Epithelial cell of proximal tubule (primary cell): ENCODE measurements at regions not wholly inside any gene's neighbourhood (a gene's known extent, or its start where the extent isn't known, plus 50 kb on each side); places are given as distances from the start of the nearest gene placed in this dataset.

Experiments
- DNase-seq: peaks from one replicate; pipeline ENCODE4 v3.0.0-alpha.2; 2011; ENCODE audit warnings: low read depth
- H3K4me3 ChIP-seq: 2 replicates; pipeline ENCODE4 v1.5.1; 2011; ENCODE audit warnings: low read depth, mild to moderate bottlenecking, low read length
- TF ChIP-seq, protein P1 (sequence below): conservative IDR thresholded peaks from 2 replicates; pipeline ENCODE4 v1.5.1; 2012; ENCODE audit warnings: low read depth, mild to moderate bottlenecking, low read length

DNA sequence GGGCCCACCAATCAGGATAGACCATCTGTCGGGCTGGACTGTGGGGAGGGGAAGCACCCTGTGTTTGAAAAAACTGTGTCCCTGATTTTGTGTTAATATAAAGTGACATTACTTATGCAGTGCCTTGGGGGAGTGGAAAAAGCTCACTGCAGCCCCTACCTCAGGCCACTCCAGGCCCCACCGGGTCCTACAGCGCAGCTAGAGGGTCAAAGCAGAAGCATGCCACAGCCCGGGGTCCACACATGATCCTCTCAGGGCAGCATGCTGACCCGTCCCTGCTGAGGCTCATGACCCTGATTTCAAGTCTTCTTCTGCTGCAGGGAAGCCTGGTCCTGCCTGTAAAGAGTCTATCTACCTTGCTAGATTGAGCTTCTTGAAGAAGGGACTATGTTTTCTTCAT is 133.0 kb upstream of the PLCB4 start:
- no peak overlapping the region for H3K4me3 ChIP-seq
- TF ChIP-seq, protein P1, sequence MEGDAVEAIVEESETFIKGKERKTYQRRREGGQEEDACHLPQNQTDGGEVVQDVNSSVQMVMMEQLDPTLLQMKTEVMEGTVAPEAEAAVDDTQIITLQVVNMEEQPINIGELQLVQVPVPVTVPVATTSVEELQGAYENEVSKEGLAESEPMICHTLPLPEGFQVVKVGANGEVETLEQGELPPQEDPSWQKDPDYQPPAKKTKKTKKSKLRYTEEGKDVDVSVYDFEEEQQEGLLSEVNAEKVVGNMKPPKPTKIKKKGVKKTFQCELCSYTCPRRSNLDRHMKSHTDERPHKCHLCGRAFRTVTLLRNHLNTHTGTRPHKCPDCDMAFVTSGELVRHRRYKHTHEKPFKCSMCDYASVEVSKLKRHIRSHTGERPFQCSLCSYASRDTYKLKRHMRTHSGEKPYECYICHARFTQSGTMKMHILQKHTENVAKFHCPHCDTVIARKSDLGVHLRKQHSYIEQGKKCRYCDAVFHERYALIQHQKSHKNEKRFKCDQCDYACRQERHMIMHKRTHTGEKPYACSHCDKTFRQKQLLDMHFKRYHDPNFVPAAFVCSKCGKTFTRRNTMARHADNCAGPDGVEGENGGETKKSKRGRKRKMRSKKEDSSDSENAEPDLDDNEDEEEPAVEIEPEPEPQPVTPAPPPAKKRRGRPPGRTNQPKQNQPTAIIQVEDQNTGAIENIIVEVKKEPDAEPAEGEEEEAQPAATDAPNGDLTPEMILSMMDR, result no peak
- no peak for DNase-seq

DNA sequence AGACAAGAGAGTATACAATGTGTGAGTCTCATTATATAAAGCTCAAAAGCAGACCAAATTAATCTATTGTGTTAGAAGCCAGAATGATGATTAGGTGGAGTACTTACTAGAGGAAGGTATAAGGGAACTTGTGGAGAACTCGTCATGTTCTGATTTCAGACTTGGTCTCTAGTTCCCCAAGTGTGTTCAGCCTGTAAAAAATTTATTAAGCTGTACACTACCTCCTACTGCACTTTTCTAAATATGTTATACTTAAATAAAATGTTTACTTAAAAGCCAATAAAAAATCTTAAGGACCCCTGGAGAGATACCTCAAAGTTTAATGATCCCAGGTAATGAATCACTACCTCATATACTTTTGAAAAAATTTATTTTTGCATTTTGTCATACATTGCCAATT is 130.4 kb upstream of the PLCB4 start:
- no peak overlapping the region for H3K4me3 ChIP-seq
- TF ChIP-seq, protein P1, result no peak
- DNase-seq, result no peak

DNA sequence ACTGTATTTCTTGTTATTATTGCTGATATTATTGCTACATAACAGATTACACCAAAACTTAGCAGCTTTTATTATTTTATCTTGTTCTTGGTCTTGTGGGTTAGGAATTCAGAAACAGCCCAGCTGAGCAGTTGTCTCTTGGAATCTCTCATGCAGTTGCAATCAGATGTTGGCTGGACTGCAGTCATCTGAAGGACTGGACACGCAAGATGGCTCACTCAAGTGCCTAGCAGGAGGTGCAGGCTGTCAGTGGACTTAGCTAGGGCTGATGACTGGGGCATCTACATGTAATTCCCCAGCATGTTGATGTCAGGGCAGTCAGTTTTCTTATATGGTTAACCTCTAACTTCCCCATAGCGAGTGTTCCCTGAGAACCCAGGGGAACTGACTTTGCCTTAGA is 128.6 kb upstream of the PLCB4 start:
- no peak for DNase-seq
- H3K4me3 ChIP-seq, result no peak overlapping the region
- TF ChIP-seq, protein P1, result no peak

DNA sequence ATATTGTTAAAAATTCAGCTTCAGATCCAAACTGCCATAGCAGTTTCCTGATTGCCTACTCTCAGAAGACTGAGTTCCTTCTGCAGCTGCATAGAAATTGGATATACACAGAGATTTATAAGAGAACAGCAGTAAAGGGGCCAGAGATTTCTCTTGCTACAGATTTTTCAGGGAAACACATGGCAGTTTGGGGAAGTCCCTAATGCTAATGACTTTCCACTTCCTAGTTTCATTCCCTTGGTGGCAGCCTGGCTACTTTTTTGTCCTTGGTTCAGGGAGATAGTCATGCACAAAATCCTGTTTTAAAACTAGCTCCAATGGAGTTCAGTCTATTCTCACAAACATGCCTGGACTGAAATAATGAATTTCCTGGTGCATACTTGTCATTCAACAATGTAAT is 125.3 kb upstream of the PLCB4 start:
- TF ChIP-seq, protein P1, result no peak
- DNase-seq, result no peak
- H3K4me3 ChIP-seq, result no peak overlapping the region

DNA sequence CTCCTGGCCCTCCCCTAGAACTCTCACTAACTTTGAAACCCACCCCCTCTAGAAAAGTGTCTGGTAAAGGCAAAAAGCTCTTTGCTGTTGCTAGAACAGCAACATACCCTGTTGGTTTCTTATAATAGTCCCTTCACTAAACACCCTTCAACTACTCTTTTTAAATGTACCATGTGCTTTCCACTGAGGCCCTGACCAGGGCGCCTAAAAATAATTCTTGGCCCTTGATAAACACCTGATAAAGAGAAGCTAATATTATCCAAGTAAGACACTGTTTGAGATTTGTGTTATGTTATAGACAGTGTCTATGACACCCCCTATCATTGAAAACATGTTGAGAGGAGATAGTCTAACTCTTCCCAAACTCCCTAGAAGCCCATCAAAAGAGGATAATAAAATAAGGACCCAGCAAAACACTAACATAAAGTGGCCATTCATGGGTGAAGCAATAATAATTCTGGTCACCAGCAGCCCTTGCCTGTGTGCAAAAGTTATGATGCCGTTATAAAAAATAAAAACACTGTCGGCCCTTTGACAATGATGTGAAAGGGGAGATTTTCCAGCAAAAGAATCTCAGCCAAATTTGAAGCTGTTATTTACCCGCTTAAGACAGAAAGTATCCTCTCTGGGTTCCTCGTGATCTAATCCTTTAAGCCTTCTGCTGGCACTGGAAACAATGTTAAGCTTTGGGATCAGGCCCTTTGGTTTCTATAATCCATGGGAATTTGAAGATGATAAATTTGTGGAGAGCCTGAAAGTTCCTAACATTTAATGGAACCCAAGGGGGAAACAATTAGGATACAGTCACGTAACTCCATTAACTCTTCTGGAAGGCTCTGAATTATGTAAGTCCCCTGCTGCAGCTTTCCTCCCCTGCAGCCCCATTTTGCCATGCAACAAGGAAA is 122.6 kb upstream of the PLCB4 start:
- TF ChIP-seq, protein P1, result no peak
- no peak overlapping the region for H3K4me3 ChIP-seq

DNA sequence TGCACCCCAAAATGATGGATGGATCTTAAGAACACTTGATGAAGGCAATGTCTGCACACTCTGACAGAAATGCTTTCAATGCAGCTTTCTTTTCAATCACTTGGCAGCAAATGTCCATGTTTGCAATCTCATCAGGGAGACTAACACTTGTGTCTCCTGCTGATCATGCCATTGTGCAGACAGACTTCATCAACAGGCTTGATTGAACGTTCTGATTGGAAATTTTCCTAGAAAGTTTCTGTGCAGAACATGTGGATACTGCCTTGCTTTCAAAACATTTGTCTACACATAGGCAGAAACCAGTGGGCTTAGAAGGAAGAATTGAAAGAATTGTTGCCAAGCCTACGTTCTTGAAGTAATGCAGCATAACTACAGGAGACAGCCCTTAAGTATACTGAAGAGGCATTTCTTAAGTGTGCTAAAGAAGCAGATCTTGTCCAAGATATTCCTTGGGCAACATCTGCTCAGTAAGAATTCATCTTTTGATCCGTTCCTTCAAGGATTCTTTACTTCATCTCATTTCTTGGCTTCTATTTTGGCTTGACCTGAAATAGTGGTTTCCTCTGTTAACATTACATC is 120.4 kb upstream of the PLCB4 start:
- TF ChIP-seq, protein P1, result no peak
- DNase-seq, result no peak
- no peak overlapping the region for H3K4me3 ChIP-seq

More for the DNA sequence above, 122.6 kb upstream of the PLCB4 start:
- no peak for DNase-seq
